GM18861 (cell line): ENCODE measurements at regions not wholly inside any gene's neighbourhood (a gene's known extent, or its start where the extent isn't known, plus 50 kb on each side); places are given as distances from the start of the nearest gene placed in this dataset.
"Not testable (repeated sequence)": the region's sequence is repeated elsewhere in the genome, so short reads cannot be mapped to it uniquely, and the experiment has no call there.

Experiments used
- ATAC-seq: cut with Tn5 transposase; IDR thresholded peaks from one replicate; pipeline ENCODE4 v1.9.1; 2021; ENCODE audit not compliant: unreplicated experiment

- not testable (repeated sequence) for ATAC-seq
Measured at GRCh38 chr7:153076289-153076688, 316.7 kb downstream of the ACTR3B start.

- ATAC-seq: no peak
Measured at GRCh38 chr7:153081496-153081895, 321.9 kb downstream of the ACTR3B start.

- ATAC-seq: no peak
Measured at GRCh38 chr7:153084278-153084677, 324.7 kb downstream of the ACTR3B start.

- ATAC-seq: no peak
Measured at GRCh38 chr7:153087498-153087897, 327.9 kb downstream of the ACTR3B start.

- ATAC-seq: no peak
Measured at GRCh38 chr7:153088601-153089000, 329.0 kb downstream of the ACTR3B start.

DNA sequence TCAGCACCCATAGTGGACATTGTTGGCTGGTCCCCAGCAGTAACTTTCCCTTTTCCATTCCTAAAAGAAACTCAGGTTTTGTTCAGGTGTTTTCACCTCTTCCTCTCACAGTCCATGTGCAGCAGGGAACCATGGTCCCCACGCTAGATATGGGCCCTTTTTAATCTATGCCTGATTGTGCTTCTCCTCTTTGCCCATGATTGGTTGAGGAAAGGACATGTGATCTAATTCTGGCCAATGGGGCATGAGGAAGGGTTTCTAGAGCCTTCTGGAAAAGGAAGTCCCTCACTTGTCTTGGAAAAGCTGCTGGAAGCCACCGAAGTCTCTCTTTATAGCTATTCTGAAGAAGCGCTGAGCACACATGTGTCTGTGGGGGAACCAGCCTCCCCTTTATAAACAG lies 330.7 kb downstream of the ACTR3B start:
- no peak for ATAC-seq

DNA sequence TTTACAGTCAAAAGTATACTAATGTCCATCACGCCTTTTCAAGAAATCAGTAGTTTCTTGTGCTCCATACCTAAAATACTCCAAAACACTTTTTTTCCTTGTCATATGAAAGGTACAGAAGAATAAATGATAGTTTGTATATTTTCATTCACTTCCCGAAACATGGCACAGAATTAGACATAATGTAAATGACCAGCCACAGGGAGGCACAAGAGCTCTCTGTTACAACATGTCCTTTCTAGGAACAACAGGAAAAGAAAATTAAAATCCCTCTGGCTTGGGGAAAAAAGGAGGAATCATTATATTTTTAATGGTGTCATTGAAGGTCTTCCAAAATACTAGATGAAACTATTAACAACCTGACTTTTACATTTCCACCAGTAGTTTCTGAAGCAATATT lies 331.2 kb downstream of the ACTR3B start:
- ATAC-seq: no peak

DNA sequence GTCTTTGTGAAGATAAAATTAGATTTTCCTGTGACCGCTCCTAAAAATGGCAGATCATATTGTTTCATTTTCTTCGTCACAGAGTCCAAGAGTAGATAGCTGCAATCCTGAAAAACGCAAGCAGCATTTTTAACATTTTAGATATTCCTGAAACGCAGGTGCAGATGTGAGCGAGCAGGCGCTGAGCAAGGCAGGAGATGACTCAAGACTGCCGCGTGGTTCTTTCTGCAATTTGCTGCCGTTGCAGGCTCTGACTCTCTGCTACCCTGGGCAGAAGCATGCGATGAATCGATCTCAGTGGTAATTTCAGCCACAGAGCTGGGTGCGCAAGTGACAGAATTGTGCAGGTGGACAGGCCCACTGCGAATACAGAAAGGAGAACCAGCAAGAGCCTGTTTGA lies 331.9 kb downstream of the ACTR3B start:
- ATAC-seq: no peak

GRCh38 chr7:153097511-153098201 lies 338.1 kb downstream of the ACTR3B start:
- no peak for ATAC-seq

DNA sequence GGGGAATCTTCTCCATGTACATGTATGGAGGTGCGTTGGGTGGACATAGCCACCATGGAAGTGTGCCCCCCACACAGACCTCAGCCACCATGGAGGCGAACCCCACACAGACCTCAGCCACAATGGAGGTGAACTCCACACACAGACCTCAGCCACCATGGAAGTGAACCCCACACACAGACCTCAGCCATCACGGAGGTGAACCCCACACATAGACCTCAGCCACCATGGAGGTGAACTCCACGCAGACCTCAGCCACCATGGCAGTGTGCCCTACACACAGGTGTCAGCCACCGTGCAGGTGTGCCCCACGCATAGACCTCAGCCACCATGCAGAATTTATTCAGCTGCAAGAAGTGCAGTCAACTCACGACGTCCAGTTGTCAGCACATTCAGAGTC lies 339.7 kb downstream of the ACTR3B start:
- no peak for ATAC-seq

- ATAC-seq: no peak
Measured at GRCh38 chr7:153100691-153101237, 341.2 kb downstream of the ACTR3B start.

GRCh38 chr7:153103202-153103601 lies 343.6 kb downstream of the ACTR3B start:
- ATAC-seq: no peak

DNA sequence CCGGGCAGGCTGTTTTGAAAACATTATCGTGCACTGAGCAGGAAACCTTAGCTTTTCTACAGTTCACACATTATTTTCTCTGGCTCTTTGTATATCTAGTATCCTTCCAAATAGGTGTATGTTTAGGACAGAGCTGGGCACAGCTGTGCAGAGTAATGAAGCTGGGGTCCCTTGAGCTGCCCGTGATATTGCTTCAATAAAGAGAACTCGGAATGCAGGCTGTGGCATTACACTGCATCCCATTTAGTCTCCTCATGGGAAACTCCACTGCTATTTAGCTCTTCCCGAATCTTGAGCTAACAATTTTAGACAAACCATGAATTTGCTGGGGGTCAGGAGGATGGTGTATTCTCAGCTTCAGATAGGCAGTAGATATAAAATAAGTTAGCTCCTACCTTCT lies 348.3 kb downstream of the ACTR3B start:
- ATAC-seq: no peak

- ATAC-seq: no peak
Measured at GRCh38 chr7:153109566-153109965, 350.0 kb downstream of the ACTR3B start.

DNA sequence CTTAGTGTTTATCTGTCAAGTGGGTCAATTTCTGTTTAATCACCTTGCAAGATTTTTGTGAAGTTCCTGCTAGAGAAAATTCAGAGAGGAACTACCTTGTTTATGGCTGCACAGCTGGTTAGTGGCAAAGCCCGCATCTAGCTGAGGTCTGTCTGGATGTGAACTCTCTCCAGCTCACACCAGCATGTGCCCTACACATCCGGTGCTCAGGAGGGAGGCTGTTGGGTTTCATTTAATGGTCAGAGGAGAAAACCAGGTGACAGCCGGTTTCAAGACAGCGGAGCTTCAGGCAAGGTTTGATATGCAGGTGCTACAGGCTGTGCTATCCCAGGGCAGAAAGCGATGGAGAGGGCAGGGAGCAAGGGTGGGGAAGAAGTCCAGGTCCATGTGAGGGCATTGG lies 351.1 kb downstream of the ACTR3B start:
- no peak for ATAC-seq

DNA sequence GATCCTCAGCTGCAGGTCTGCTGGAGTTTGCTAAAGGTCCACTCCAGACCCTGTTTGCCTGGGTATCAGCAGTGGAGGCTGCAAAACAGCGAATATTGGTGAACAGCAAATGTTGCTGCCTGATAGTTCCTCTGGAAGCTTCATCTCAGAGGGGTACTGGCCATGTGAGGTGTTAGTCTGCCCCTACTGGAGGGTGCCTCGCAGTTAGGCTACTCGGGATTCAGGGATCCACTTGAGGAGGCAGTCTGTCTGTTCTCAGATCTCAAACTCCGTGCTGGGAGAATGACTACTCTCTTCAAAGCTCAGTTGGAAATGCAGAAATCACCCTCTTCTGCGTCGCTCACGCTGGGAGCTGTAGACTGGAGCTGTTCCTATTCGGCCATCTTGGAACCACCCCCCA lies 362.7 kb downstream of the ACTR3B start:
- ATAC-seq: not testable (repeated sequence)

DNA sequence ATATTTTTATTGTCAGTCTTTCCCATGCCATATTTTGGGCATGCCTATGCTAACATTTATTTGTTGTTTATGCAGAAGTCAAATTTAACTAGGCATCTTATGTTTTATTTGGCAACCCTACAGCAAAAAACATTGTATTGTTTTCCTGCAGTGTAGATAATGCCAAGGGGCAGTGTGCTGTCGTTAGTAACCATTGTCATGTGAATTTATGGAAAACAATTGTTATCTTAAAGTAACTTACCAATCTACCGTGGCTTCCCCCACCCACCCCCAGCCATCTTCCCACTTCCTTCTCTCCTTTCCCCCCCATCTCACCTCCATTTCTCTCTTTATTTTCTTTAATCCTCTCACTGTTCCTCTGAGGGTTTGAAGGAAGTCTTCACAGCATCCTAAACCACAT lies 370.5 kb downstream of the ACTR3B start:
- no peak for ATAC-seq

- ATAC-seq: no peak
Measured at GRCh38 chr7:153151766-153152165, 392.2 kb downstream of the ACTR3B start.

DNA sequence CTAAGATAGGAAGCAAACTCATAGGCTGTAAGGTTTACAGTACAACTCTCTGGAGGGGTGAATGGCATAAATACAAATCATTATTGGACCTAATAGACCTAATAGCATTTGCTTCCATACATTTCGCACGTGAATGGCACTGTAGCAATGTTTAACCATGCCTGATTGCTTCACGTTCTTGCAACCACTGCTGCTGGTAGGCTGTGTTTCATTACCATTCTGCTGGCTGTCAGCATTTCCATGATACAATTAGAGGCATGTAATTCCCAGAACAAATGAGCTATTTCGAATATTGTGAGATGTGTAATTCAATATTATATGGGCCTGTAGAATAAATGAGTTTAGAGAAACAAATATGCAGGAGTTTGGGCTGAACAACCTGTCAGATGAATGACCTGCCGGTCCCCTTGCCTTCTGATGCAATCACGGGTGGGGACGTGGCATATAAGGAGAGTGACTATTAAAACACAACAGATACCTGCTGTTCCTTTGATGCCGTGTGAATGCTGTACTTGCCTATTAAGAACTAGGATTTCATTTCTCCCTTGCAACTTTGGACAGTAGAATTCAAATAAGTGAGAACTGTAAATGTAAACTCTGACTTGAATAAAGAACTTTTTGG lies 393.4 kb downstream of the ACTR3B start:
- ATAC-seq: no peak

GRCh38 chr7:153158149-153158548 lies 398.6 kb downstream of the ACTR3B start:
- no peak for ATAC-seq

DNA sequence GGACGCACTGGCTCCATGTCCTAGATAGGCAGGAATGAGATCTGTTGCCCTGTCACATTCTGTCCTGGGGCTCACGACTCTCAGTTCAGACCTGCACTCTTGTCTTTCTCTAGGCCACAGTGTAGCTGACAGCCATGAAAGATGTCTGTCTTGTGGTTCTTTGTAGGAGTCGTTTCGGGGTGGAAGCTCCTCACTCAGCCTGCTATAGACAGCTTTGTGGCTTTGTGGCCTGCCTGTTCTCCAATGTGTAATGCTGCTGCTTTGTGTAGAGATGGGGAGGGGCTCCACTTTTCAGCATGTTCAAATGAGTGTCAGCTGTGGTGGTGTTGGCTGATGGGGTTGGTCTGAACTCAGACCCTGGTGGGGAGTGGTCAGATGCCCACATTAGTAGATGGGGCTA lies 410.7 kb downstream of the ACTR3B start:
- ATAC-seq: no peak

GRCh38 chr7:153185936-153186335 lies 426.4 kb downstream of the ACTR3B start:
- no peak for ATAC-seq

DNA sequence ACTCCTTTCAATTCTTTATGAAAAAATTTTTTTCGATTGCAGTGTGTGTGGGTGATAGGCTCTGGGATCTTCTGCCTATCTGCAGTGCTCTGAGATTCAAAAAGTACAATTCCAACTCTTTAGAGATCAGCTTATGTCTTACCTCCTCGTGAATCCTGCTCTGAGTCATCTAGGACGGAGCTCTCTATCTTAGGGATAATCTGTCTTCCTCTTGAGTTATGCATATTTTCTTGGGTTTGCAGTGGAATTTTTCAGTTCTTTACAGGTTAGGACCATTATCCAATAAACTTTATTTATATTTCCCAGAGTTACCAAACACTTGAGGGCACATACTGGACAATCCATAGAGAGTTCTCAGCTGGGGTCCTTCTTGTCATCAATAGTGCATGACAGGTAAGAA lies 428.6 kb downstream of the ACTR3B start:
- ATAC-seq: no peak
